Mammary epithelial cell (primary cell): ENCODE measurements at regions not wholly inside any gene's neighbourhood (a gene's known extent, or its start where the extent isn't known, plus 50 kb on each side); places are given as distances from the start of the nearest gene placed in this dataset.

Source experiments
- EZH2 ChIP-seq: IDR thresholded peaks from 2 replicates; pipeline ENCODE4 v1.6.1; 2012; ENCODE audit warnings: low read length, inconsistent platforms, borderline replicate concordance
- TF ChIP-seq, protein P1 (sequence below), 2 donors: IDR thresholded peaks in 1 of 2; conservative IDR thresholded peaks in 1 of 2; 2 replicates each; pipeline ENCODE4 v1.5.1; 2011 to 2012; ENCODE audit warnings: inconsistent platforms in 2 of 2, low read length in 2 of 2, mild to moderate bottlenecking in 2 of 2, control low read depth in 1 of 2, low read depth in 1 of 2; ENCODE audit not compliant: insufficient read depth in 1 of 2; ENCODE audit errors: extremely low read depth in 1 of 2

GRCh38 chr2:186068139-186068801 is 329.7 kb downstream of the FSIP2 start:
- no peak for TF ChIP-seq EZH2
- TF ChIP-seq, protein P1, sequence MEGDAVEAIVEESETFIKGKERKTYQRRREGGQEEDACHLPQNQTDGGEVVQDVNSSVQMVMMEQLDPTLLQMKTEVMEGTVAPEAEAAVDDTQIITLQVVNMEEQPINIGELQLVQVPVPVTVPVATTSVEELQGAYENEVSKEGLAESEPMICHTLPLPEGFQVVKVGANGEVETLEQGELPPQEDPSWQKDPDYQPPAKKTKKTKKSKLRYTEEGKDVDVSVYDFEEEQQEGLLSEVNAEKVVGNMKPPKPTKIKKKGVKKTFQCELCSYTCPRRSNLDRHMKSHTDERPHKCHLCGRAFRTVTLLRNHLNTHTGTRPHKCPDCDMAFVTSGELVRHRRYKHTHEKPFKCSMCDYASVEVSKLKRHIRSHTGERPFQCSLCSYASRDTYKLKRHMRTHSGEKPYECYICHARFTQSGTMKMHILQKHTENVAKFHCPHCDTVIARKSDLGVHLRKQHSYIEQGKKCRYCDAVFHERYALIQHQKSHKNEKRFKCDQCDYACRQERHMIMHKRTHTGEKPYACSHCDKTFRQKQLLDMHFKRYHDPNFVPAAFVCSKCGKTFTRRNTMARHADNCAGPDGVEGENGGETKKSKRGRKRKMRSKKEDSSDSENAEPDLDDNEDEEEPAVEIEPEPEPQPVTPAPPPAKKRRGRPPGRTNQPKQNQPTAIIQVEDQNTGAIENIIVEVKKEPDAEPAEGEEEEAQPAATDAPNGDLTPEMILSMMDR (conservative IDR thresholded peaks at IDR 0.05 in 1 of 2, IDR thresholded peaks at IDR 0.05 in 1 of 2; ENCODE audit: extremely low read depth in 1 of 2, insufficient read depth in 1 of 2, low read depth in 1 of 2, low read length in 2 of 2) = no peak
